Inflammatory macrophage (primary cell): ENCODE measurements at regions not wholly inside any gene's neighbourhood (a gene's known extent, or its start where the extent isn't known, plus 50 kb on each side); places are given as distances from the start of the nearest gene placed in this dataset.

Source experiments
- DNase-seq, 2 donors: peaks; one replicate each; pipeline ENCODE4 v3.0.0-alpha.2; 2020 to 2022

- DNase-seq = no peak
Measured at GRCh38 chr16:87238361-87238715, 78.9 kb downstream of the C16orf95 start.

GRCh38 chr16:87239545-87239944, 77.6 kb downstream of the C16orf95 start:
- no peak for DNase-seq

GRCh38 chr16:87240211-87241136, 76.7 kb downstream of the C16orf95 start:
- DNase-seq = no peak

- DNase-seq = no peak
Measured at GRCh38 chr16:87241137-87241771, 75.9 kb downstream of the C16orf95 start.

GRCh38 chr16:87243478-87243877, 73.7 kb downstream of the C16orf95 start:
- no peak for DNase-seq

GRCh38 chr16:87244636-87245197, 72.5 kb downstream of the C16orf95 start:
- DNase-seq = no peak

GRCh38 chr16:87245511-87245910, 71.7 kb downstream of the C16orf95 start:
- no peak for DNase-seq

- DNase-seq = no peak
Measured at GRCh38 chr16:87246269-87247065, 70.7 kb downstream of the C16orf95 start.

- no peak for DNase-seq
Measured at GRCh38 chr16:87248714-87249113, 68.5 kb downstream of the C16orf95 start.

GRCh38 chr16:87249425-87249824, 67.8 kb downstream of the C16orf95 start:
- no peak for DNase-seq

- no peak for DNase-seq
Measured at GRCh38 chr16:87250431-87250960, 66.7 kb downstream of the C16orf95 start.

- no peak for DNase-seq
Measured at GRCh38 chr16:87252269-87252970, 64.8 kb downstream of the C16orf95 start.
